CD4-positive, alpha-beta T cell treated with Interleukin-4 for 4 hours (primary cell): ENCODE measurements at regions not wholly inside any gene's neighbourhood (a gene's known extent, or its start where the extent isn't known, plus 50 kb on each side); places are given as distances from the start of the nearest gene placed in this dataset.

Experiments used
- DNase-seq: peaks from one replicate; pipeline ENCODE4 v3.0.0-alpha.2; 2020

- no peak for DNase-seq
These were observed 267.4 kb upstream of the ATP11B start for GRCh38 chr3:182525766-182526374.

GRCh38 chr3:182527745-182528144 lies 265.6 kb upstream of the ATP11B start:
- no peak for DNase-seq

DNA sequence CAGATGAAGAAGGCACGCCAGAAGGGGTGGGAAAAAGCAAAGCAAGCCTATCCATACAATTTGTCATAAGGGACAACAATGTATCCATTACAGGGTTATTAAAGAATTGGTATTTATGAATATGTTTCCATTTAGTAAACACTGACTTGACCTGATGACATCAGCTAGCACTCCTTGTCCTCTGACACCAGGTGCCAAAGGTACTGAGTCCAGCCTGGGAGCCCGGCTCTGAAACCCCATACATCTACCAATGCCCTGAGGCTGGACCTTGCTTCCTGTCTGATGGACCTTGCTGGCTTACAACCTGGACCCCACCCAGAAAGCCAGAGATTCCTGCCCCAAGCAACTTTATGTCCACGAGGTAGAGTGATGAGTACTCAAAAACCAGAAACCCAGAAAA lies 263.0 kb upstream of the ATP11B start:
- DNase-seq, result no peak

GRCh38 chr3:182533394-182533793 lies 259.9 kb upstream of the ATP11B start:
- DNase-seq, result no peak

DNA sequence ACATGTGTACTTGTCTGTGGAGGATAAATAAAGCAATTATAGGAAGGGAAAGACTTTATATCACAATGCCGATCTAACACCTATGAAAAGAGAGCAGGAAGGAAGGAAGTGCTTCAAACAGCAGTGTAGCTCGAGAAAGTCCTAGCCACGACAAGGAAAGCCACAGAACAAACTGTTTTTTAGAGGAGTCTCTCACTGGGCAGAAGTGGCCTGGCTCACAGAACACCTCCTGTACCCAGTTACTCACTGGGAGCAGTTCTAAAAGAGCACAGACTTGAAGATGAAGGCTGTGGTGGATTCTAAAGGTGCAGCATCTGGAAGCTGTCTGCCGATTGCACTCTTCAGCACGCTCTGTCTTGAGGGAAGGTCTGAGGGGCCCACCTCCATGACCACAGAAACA lies 248.8 kb upstream of the ATP11B start:
- DNase-seq, result no peak

- DNase-seq, result no peak
These were observed 231.0 kb upstream of the ATP11B start for GRCh38 chr3:182562274-182562673.

- DNase-seq, result no peak
These were observed 227.1 kb upstream of the ATP11B start for GRCh38 chr3:182565916-182566796.

DNA sequence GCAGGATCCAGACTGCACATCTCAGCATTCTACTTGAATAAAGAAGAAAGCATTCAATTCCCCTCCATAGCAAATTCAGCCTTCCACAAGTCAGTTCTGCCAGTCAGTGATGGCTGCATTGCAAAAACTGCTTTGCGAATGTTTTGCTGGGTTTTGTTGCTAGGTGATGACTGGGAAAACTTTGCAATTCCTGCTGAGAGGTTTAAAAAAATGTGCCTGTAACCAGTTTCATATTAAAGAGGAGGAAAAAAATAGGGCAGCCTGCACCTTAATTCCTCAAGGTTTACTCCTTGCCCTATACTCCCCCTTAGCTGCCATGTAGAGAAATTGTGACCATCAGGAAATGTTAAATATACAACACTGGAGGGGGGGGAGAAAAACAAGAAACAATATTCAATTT lies 225.6 kb upstream of the ATP11B start:
- DNase-seq, result no peak

- no peak for DNase-seq
These were observed 225.0 kb upstream of the ATP11B start for GRCh38 chr3:182568261-182568660.

GRCh38 chr3:182568876-182569275 lies 224.4 kb upstream of the ATP11B start:
- no peak for DNase-seq

DNA sequence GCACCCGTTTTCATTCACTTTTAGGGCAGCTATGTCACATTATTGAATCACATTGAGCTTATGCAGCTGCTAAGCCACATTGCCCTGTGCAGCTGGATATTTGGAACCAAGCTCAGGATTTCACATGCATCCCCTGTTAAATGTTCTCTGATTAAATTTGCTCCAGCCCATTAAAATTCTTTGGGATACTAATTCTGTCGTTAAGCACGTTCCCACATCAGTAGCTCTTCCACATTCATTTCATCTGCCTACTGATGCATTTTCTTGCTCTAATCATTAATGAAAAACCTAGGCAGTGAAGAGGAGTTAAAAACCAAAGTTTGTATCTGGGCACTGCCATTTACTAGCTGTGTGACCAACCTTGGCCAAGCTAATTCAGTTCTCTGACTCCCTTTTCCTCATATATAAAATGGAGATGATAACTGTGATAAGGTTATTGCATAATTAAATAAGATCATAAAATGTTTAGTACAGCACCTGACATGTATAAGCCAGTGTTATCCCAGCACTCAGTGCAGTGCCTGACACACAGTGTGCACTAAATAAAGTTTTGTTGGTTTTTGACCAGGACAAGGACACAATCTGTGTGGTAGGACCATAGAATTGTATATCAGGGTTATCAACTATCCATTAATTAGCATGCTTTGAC lies 222.2 kb upstream of the ATP11B start:
- no peak for DNase-seq

- no peak for DNase-seq
These were observed 217.4 kb upstream of the ATP11B start for GRCh38 chr3:182575941-182576340.

- no peak for DNase-seq
These were observed 209.8 kb upstream of the ATP11B start for GRCh38 chr3:182583545-182583944.

GRCh38 chr3:182585532-182586150 lies 207.7 kb upstream of the ATP11B start:
- no peak for DNase-seq

GRCh38 chr3:182592747-182593146 lies 200.6 kb upstream of the ATP11B start:
- no peak for DNase-seq

DNA sequence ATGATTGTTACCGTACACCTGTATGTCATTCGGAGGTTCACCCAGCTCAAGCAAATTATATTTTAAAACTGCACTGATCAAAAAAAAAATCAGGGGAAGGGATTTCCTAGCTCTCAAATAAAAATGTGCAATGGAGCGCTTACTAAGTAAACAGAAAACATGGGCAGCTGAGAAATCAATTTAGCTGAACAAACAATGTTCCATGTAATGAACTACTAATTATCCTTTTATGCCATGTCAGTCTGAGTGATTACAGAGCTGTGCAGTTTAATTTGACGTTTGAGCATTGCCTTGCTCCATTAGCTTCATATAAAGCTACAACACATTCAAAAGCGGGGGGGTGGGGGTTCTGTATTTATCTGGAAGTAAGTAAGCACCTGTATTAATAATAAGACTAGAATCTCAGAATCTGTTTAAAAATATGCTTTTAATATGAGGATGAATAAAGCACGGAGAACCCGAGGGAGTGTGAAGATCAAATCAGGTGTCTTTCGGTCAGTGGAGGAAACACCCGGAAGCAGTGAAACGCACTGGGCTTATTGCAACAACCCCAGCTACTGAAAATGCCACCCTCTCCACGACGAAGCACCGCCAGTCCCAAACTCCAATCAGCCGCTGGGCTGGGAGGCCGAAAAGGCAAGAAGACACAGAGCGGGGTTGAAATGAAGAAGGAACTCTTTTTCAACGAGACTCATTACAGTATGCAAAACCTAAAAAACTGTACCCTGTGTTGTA lies 196.5 kb upstream of the ATP11B start:
- no peak for DNase-seq

DNA sequence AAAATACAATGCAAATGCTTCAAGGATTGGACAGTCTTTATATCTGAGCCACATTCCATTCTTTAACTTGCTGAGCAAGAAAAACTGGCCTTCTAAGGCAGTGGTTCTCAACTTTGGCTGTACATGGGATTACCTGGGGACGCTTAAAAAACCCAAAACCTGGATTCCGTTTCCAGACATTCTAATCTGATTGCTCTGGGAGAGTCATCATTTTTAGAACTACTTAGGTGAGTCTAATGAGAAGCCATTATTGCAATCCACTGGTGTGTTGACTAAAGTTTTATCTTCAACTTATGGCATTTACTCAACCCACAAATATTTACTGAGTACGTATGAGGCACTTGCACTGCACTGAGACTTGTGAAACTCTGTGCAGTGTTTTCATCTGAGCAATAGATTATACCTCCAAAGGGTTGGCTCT lies 195.7 kb upstream of the ATP11B start:
- no peak for DNase-seq

- DNase-seq, result no peak
These were observed 191.7 kb upstream of the ATP11B start for GRCh38 chr3:182601597-182601996.

GRCh38 chr3:182603501-182603900 lies 189.8 kb upstream of the ATP11B start:
- no peak for DNase-seq

DNA sequence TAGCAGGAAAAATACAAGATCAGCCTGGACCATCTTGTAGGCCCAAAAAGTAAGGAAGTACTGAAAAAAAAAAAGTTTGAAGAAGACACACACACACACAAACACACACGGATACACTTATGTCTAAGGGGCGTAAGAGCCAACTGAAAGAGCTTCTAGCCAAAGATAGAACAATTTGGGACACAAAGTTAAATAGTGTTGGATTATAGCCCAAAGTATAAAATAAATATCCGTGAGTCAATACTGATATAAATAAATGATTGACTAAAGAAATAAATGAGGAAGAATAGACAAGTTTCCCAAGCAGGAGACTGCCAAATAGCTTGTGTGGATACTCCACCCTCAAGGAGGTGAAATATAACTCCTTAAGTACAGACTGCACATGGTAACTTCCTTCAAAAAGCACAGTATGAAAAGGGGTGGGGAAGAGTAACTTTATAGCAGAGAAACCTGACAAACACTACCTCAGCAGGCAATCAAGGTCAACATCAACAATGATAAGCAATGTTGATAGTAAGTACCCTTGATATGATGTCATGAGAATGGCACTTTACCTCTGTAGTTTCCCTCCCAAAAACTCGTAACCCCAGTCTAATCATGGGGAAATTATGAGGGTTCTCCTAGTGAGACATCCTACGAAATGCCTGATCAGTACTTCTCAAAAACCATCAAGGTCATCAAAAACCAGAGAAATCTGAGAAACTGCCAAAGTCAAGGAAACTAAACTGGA lies 187.3 kb upstream of the ATP11B start:
- no peak for DNase-seq

DNA sequence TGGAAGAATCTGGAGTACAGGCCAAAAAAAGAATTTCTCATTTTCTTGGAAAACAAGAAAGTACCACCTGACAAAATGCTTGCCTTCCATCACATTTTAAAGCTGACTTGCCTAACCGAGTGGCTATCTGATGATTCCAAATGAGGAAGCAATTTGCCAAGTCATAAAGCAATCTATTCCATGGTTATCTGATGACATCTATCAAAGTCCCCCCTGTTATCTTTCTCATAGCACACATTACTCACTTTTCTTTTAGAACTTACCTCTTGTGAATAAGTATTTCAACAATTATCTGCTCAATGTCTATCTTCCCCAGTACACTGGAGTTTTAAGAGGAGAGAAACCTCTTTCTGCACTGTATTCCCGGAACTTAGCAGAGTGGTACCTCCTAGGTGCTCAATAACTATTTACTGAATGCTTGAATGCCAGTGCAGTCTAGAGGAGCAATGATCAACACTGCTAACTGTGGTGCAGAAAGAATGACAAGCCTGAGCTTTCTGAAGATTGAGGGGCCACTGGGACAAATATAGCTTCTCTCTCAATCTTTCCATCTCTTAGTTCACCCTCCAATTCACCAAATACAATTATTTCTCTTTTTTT lies 186.3 kb upstream of the ATP11B start:
- no peak for DNase-seq

DNA sequence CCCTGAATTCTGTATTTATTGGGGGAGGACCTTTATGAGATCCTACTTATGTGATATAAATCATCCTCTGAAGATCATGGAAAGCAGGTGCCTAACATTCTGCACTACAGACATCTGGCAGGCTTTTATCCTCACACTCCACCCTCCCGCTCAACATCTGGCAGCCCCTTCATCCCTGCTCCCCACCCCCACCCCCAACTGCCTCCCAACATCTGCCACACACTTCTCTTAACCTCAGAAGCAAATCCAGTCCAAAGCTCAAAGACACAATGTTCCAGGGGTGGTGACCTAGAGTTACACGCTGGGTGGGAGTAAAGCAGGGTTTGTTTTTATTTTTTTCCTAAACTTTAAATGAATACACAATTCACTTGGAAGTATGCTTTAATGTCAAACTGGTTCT lies 184.5 kb upstream of the ATP11B start:
- no peak for DNase-seq
